ENCODE measurements at regions not wholly inside any gene's neighbourhood (a gene's known extent, or its start where the extent isn't known, plus 50 kb on each side); places are given as distances from the start of the nearest gene placed in this dataset.
"Not testable (repeated sequence)": the region's sequence is repeated elsewhere in the genome, so short reads cannot be mapped to it uniquely, and the experiment has no call there.

DNA sequence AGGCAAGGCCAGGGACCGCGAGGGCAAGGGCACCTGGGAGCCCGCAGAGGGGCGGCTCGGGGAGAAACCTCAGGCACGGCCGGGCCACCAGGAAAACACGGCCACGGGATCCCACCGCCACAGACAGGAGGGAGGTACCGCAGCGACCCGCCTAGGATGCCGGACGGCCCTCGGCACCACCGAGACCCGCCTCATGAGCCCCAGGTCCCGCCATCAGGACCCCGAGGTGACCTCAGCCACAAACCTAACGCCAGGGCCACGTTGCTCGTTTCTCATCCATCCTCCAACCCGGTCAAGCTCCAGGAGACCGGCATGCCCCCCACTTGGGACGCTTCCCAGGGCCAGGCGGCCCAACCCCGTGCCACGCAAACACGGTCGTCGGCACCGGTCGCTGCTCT is 95.2 kb upstream of the ANKRD30BL start:
- TF ChIP-seq, protein P1, sequence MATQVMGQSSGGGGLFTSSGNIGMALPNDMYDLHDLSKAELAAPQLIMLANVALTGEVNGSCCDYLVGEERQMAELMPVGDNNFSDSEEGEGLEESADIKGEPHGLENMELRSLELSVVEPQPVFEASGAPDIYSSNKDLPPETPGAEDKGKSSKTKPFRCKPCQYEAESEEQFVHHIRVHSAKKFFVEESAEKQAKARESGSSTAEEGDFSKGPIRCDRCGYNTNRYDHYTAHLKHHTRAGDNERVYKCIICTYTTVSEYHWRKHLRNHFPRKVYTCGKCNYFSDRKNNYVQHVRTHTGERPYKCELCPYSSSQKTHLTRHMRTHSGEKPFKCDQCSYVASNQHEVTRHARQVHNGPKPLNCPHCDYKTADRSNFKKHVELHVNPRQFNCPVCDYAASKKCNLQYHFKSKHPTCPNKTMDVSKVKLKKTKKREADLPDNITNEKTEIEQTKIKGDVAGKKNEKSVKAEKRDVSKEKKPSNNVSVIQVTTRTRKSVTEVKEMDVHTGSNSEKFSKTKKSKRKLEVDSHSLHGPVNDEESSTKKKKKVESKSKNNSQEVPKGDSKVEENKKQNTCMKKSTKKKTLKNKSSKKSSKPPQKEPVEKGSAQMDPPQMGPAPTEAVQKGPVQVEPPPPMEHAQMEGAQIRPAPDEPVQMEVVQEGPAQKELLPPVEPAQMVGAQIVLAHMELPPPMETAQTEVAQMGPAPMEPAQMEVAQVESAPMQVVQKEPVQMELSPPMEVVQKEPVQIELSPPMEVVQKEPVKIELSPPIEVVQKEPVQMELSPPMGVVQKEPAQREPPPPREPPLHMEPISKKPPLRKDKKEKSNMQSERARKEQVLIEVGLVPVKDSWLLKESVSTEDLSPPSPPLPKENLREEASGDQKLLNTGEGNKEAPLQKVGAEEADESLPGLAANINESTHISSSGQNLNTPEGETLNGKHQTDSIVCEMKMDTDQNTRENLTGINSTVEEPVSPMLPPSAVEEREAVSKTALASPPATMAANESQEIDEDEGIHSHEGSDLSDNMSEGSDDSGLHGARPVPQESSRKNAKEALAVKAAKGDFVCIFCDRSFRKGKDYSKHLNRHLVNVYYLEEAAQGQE (IDR thresholded peaks at IDR 0.05; ENCODE audit: low read depth, low read length) = not testable (repeated sequence)
- not testable (repeated sequence) for TF ChIP-seq NBN (IDR thresholded peaks at IDR 0.05)

All from GM12878 (cell line).